ENCODE measurements at regions not wholly inside any gene's neighbourhood (a gene's known extent, or its start where the extent isn't known, plus 50 kb on each side); places are given as distances from the start of the nearest gene placed in this dataset.

GRCh38 chr13:66102864-66103263 is 1127.3 kb downstream of the PCDH9 start:
- no peak for DNase-seq (ENCODE audit: low spot score)
- TF ChIP-seq CTCF (IDR thresholded peaks at IDR 0.05; ENCODE audit: extremely low read depth, missing control alignments), result no peak

GRCh38 chr13:66099825-66100224 is 1130.3 kb downstream of the PCDH9 start:
- no peak for TF ChIP-seq CTCF (IDR thresholded peaks at IDR 0.05; ENCODE audit: extremely low read depth, missing control alignments)
- no peak for DNase-seq (ENCODE audit: low spot score)

- no peak for TF ChIP-seq CTCF (IDR thresholded peaks at IDR 0.05; ENCODE audit: extremely low read depth, missing control alignments)
- DNase-seq (ENCODE audit: low spot score), result no peak
Measured at GRCh38 chr13:66098931-66099628, 1131.1 kb downstream of the PCDH9 start.

GRCh38 chr13:66089711-66090110 is 1140.4 kb downstream of the PCDH9 start:
- no peak for TF ChIP-seq CTCF (IDR thresholded peaks at IDR 0.05; ENCODE audit: extremely low read depth, missing control alignments)
- DNase-seq (ENCODE audit: low spot score), result no peak

GRCh38 chr13:66087269-66087710 is 1142.8 kb downstream of the PCDH9 start:
- no peak for DNase-seq (ENCODE audit: low spot score)
- TF ChIP-seq CTCF (IDR thresholded peaks at IDR 0.05; ENCODE audit: extremely low read depth, missing control alignments), result no peak

- no peak for DNase-seq (ENCODE audit: low spot score)
- TF ChIP-seq CTCF (IDR thresholded peaks at IDR 0.05; ENCODE audit: extremely low read depth, missing control alignments), result no peak
Measured at GRCh38 chr13:66077132-66077689, 1152.9 kb downstream of the PCDH9 start.

- TF ChIP-seq CTCF (IDR thresholded peaks at IDR 0.05; ENCODE audit: extremely low read depth, missing control alignments), result no peak
- no peak for DNase-seq (ENCODE audit: low spot score)
Measured at GRCh38 chr13:66076417-66076816, 1153.7 kb downstream of the PCDH9 start.
